AML-193 (cell line): ENCODE measurements at regions not wholly inside any gene's neighbourhood (a gene's known extent, or its start where the extent isn't known, plus 50 kb on each side); places are given as distances from the start of the nearest gene placed in this dataset.

ENCODE experiments used
- DNase-seq, 2 experiments: peaks; one replicate each; lab custom pipeline; 2025; lab: John Stamatoyannopoulos, UW

GRCh38 chr15:70279096-70279495 is 181.4 kb upstream of the TLE3 start:
- DNase-seq = no peak

DNA sequence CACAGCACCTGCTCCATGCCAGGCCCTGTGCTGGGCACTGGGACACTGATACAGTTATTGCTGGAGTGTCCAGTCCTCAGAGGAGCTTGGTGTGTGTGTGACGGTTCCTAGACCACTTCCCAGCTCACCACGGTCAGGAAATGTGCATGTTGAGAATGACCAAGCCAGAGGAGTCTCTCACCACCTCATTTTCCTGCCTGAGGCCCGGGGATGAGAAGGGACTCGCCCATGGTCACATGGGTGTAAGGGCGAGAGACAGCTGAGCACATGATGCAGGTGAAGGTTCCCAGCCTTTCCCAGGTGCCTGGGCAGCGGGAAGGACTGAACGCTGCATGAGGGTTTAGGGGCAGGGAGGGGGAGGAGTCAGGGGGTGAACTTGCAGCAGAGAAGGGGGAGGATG is 180.9 kb upstream of the TLE3 start:
- no peak for DNase-seq

- DNase-seq = no peak
These were observed 179.8 kb upstream of the TLE3 start for GRCh38 chr15:70277556-70277955.

DNA sequence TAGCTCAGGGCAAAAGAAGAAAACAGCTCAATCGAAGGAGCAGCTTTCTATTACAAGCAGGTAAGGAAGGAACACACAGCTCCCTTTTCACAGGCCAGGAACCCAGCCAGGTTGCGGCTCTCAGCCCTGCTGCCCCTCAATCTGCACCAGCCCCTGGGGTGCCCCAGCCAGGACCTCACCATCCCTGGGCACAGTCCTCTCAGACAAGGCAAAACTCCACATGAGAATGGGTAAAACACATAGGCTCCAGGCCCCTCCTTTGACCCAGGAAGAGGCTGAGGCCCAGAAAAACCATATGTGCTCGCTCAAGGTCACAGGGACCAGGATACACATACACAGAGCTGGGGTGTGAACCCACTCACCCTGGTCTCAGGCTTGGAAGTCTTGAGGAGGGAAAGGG is 178.7 kb upstream of the TLE3 start:
- DNase-seq = no peak

DNA sequence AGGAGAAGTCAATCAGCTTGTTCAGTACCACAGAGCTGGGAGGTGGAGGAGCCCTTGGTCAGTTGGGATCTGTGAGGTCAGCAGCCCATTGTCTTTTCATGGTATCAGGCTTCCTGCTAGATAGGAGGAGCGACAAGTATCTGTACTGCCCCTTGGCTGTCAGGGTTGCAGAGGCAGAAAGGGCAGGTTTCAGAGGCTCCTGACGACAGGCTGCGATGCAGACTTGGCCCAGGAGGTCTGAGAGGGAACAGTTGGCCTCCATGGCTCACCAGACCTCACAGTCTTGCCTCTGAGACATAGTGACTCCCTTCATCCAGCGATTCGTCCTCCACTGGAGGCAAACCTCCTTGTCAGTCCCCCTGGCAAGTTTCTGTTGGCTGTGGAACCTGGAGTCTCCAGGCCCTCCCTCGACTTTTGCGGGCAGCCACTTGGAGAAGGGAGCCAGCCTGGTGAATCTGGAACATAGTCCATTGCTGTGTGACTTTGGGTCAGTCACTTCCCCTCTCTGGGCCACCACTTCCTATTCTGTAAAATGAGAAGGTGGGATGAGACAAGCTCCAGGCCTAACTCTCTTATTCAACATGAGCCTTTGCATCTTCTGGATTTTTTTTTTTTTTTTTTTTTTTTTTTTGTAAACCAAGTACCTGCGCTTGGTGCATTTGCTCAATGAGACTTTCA is 177.9 kb upstream of the TLE3 start:
- no peak for DNase-seq

- no peak for DNase-seq
These were observed 177.2 kb upstream of the TLE3 start for GRCh38 chr15:70274908-70275307.

GRCh38 chr15:70274255-70274880 is 176.7 kb upstream of the TLE3 start:
- DNase-seq = no peak

- DNase-seq = no peak
These were observed 176.1 kb upstream of the TLE3 start for GRCh38 chr15:70273808-70274207.

DNA sequence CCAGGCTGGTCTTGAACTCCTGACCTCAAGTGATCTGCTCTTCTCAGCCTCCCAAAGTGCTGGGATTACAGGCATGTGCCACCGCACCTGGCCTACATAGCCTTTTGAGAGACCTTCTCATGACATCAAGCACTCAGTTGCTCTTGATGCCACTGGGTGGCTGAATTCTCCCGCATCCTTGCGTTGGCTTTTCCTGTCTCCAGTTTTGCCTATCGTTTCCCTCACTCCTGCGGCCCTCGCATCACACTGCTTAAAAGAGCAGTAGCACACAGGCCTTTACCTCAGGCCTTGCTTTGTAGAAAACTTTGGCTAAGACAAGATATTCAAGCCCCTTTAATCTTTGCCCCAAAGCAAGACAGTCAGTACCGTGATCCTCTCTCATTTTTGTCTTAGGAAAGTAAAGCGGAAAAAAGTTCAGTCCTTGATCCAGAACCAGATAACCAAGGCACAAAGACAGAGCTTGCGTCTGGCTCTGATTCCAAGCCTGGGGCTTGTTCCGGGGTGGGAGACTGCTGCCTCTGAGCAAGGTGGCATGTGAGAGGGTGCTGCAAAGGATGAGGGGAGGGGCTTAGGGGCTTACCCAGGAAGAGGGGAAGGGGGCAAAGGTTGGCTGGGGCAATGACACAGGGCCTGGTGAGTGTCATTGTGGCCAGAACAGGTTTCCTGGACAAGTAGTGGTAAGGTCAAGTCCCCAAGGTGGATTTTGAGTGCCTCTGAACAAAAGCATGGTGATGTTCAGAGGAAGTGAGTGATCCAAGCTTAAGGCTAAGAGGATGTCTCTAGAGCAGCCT is 175.0 kb upstream of the TLE3 start:
- DNase-seq = no peak

DNA sequence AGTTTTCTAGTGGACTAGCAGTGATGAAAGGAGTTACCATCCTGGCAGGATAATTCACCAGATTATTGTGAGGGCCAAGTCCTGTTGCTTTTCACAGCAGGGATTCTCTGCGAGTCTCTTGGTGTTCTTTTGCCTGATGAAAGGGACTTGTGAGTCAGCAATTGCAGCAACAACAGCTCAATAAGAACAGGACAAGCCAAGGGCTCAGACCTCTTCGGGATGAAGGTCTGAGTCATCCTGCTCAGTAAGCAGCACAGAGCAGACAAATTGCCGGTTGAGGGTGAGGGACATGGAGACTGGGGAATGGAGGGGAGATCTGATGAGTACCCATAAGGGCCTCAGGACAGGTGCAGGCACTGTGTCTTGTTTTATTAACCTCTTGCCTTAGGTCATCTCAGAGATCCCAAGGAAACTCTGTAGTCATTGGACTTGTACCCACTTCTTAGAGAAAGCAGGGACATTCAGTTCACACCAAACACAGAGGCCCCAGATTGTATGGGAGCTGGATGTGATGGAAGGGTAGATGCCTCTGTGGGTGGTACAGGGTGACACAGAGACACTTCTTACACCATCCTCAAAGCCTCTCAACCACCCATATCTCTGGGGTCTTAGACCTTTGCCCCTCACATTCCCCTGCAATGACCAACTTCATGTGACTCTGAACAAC is 173.8 kb upstream of the TLE3 start:
- DNase-seq = peak; percentile 61 to 72

DNA sequence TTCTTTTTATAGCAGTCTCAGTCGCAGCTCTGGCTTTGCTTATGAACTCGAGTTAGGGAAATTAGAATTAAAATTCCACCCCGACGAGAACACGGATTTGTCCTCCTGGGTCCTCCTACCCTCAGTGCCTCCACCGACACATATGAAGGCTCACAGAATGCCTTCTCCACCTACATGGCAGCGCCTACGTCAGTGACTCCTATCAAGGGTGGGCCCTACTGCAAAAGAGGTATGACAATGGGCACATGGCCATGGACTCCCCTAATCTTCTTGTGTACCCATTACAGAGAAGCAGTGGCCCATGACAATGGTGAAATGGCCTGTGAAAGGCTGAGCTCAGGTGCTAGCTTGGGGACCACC is 173.0 kb upstream of the TLE3 start:
- DNase-seq = no peak

- DNase-seq = no peak
These were observed 172.5 kb upstream of the TLE3 start for GRCh38 chr15:70269991-70270751.

- DNase-seq = no peak
These were observed 171.7 kb upstream of the TLE3 start for GRCh38 chr15:70269311-70269911.

DNA sequence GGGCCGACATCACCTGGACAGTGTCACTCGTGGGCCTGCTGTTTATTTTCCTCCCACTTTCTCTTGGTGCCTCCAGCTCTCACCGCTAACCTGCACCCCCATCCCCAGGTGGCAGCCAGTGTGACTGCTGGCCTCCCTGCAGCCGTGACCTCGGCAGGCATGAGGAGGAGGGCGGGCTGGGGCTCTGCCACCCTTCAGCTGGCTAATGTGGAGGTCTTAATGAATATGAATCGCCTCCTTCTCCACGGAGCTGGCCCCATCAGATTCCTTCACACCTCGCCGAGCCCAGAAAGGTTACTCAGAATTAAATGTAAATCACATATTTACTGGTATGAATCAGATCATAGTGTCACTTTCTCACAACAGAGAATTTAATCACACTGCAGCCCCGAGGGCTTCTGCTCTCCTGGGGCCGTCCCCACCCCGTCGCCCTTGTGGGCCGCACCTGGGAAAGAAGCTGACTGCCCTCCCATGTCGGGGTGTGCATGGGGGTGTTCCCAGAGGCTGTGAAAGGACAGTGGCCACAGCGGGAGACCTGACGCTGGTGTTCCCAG is 171.1 kb upstream of the TLE3 start:
- no peak for DNase-seq

DNA sequence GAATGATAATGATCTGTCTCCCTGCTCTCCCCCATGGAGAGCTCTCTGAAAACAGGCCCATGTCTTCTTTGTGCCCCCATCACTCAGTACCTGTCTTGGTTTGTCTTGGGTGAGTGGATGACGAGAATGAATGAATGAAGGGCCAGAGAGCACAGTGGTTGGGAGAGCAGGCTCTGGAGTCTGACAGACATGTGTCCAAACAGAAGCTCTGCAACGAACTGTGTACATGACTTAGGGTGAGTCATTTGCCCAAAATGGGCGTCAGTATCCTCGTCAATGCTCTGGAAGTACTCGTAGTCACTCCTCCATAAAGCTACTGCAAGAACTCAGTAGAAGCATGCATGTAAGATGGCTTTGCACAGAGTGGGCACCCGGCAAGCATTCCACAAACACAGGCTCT is 170.2 kb upstream of the TLE3 start:
- no peak for DNase-seq

GRCh38 chr15:70267306-70267705 is 169.6 kb upstream of the TLE3 start:
- DNase-seq = no peak

GRCh38 chr15:70266412-70267121 is 168.8 kb upstream of the TLE3 start:
- peak; percentile 97 for DNase-seq

- no peak for DNase-seq
These were observed 168.3 kb upstream of the TLE3 start for GRCh38 chr15:70265986-70266385.

DNA sequence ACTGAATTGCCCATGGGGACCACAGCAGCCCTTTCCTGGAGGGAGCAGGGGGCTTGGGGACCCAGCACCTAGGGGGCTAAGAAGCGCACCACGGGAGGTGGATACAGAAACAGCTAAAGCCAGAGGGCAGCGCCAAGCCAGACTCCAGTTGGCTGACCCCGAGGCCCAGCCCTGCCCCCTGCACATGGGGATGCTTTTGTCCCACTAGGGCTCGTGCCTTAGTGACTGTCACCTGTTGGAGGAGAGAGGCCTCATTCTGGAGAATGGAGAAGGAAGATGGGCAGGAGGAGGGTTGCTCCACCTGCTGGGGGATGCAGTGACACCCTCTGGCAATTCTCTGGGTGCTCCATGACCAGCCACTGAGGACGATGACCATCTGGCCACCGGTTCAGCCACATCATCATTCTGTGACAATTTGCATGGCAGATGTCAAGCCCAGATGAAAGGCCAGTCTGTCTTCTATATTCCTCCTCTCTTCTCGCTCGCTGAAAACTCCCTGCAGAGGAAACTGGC is 167.8 kb upstream of the TLE3 start:
- no peak for DNase-seq

- DNase-seq = no peak
These were observed 167.2 kb upstream of the TLE3 start for GRCh38 chr15:70264738-70265465.
